Gastroesophageal sphincter (tissue), 4 donors: ENCODE measurements at regions not wholly inside any gene's neighbourhood (a gene's known extent, or its start where the extent isn't known, plus 50 kb on each side); places are given as distances from the start of the nearest gene placed in this dataset.

ENCODE experiments used
- ATAC-seq: fragments of 150-250 bp; one replicate; pipeline ENCODE4 v1.9.1; 2016; ENCODE audit warnings: mild to moderate bottlenecking, moderate library complexity
- H3K27ac ChIP-seq, 4 donors: fragments of 200-600 bp; sonication (generic) in 3 of 4; 1 replicate in 3 of 4; 2 replicates in 1 of 4; pipeline ENCODE4 v1.5.1; 2016 to 2019
- H3K27me3 ChIP-seq: fragments of 200-600 bp; sonication (generic); one replicate; pipeline ENCODE4 v1.5.1; 2019
- H3K36me3 ChIP-seq, 2 donors: fragments of 200-600 bp; sonication (generic); one replicate each; pipeline ENCODE4 v1.5.1; 2019; ENCODE audit warnings: control low read depth in 1 of 2
- H3K4me1 ChIP-seq, 3 donors: fragments of 200-600 bp; sonication (generic); 1 replicate in 2 of 3; 2 replicates in 1 of 3; pipeline ENCODE4 v1.5.1; 2016 to 2019; ENCODE audit warnings: control low read depth in 2 of 3
- H3K4me3 ChIP-seq, 2 donors: fragments of 200-600 bp; sonication (generic); one replicate each; pipeline ENCODE4 v1.5.1; 2019; ENCODE audit warnings: mild to moderate bottlenecking in 1 of 2, moderate library complexity in 1 of 2
- H3K9me3 ChIP-seq, 3 donors: fragments of 200-600 bp; sonication (generic); one replicate each; pipeline ENCODE4 v1.5.1; 2017 to 2019; ENCODE audit warnings: control low read depth in 2 of 3
- CTCF ChIP-seq, 4 experiments: fragments of 200-600 bp in 2 of 4; fragments of 450-650 bp in 2 of 4; sonication (generic) in 1 of 4; IDR thresholded peaks; one replicate each; pipeline ENCODE4 v1.5.1; 2017 to 2019; ENCODE audit warnings: antibody characterized with exemption in 4 of 4, mild to moderate bottlenecking in 2 of 4, moderate library complexity in 2 of 4
- EP300 ChIP-seq: sonication (generic); formaldehyde crosslinking; IDR thresholded peaks from one replicate; pipeline ENCODE4 v1.6.1; 2017; ENCODE audit warnings: antibody characterized with exemption, mild to moderate bottlenecking
- POLR2A ChIP-seq, 2 donors: fragments of 450-650 bp; IDR thresholded peaks; one replicate each; pipeline ENCODE4 v1.6.1; 2017; ENCODE audit warnings: antibody characterized with exemption in 2 of 2, mild to moderate bottlenecking in 2 of 2, moderate library complexity in 1 of 2
- POLR2AphosphoS5 ChIP-seq: sonication (generic); formaldehyde crosslinking; IDR thresholded peaks from one replicate; pipeline ENCODE4 v1.6.1; 2017; ENCODE audit warnings: antibody characterized with exemption
- WGBS, 2 donors: methylation state at CpG; one replicate each; pipeline ENCODE4 v1.1.5; 2018; ENCODE audit warnings: low coverage in 1 of 2; 5-methylcytosine and 5-hydroxymethylcytosine counted together

- ATAC-seq = no peak
- TF ChIP-seq CTCF (IDR thresholded peaks at IDR 0.05) (no peak), POLR2AphosphoS5 (no peak), EP300 (no peak), POLR2A (IDR thresholded peaks at IDR 0.05) (no peak)
- no CpG with 5 or more reads among the region's 5 CpGs for WGBS, 2 donors
- H3K9me3 ChIP-seq = peaks cover 0 to 10% (median 0%) of the 10 kb centered on the region in 3 donors
- H3K4me1 ChIP-seq = peaks cover 0 to 18% (median 0%) of the 10 kb centered on the region in 3 donors
- peaks cover 19% of the 10 kb centered on the region for H3K27me3 ChIP-seq
- no peaks in the 10 kb centered on the region for H3K36me3 ChIP-seq
- peak overlapping the region in 1 of 2 donors; percentile 66 for H3K4me3 ChIP-seq
- H3K27ac ChIP-seq = peak overlapping the region in 2 of 4 donors; percentile 89 to 91
Observed at GRCh38 chr7:63927261-63927660, 71.4 kb upstream of the ZNF722 start.

- Histone ChIP-seq H3K4me3 (no peak overlapping the region), H3K9me3 (peaks cover 0 to 10% (median 0%) of the 10 kb centered on the region in 3 donors), H3K36me3 (no peaks in the 10 kb centered on the region), H3K27me3 (peaks cover 30% of the 10 kb centered on the region), H3K4me1 (peaks cover 0 to 9% (median 0%) of the 10 kb centered on the region in 3 donors), H3K27ac (no peak overlapping the region)
- no CpG with 5 or more reads among the region's 56 CpGs for WGBS, 2 donors
- ATAC-seq = no peak
- no peak for TF ChIP-seq POLR2AphosphoS5
- no peak for TF ChIP-seq POLR2A (IDR thresholded peaks at IDR 0.05)
- no peak for TF ChIP-seq CTCF (IDR thresholded peaks at IDR 0.05)
- no peak for TF ChIP-seq EP300
Observed at GRCh38 chr7:63931057-63931600, 67.5 kb upstream of the ZNF722 start.

- Histone ChIP-seq H3K36me3 (no peaks in the 10 kb centered on the region), H3K27ac (no peak overlapping the region), H3K27me3 (peaks cover 30% of the 10 kb centered on the region), H3K4me1 (peaks cover 0 to 5% (median 0%) of the 10 kb centered on the region in 3 donors), H3K4me3 (no peak overlapping the region), H3K9me3 (peaks cover 0 to 10% (median 0%) of the 10 kb centered on the region in 3 donors)
- no peak for TF ChIP-seq POLR2A (IDR thresholded peaks at IDR 0.05)
- no peak for TF ChIP-seq EP300
- ATAC-seq = no peak
- 87% methylated on average over 3 of the region's 22 CpGs; no CpG with 5 or more reads in 1 of the 2 donors for WGBS, 2 donors
Observed at GRCh38 chr7:63931985-63932577, 66.6 kb upstream of the ZNF722 start.
